HL-60 (cell line): ENCODE measurements at regions not wholly inside any gene's neighbourhood (a gene's known extent, or its start where the extent isn't known, plus 50 kb on each side); places are given as distances from the start of the nearest gene placed in this dataset.

Experiments used
- POLR2AphosphoS5 ChIP-seq: IDR thresholded peaks from 2 replicates; pipeline ENCODE4 v1.6.1; 2012; ENCODE audit warnings: low read depth
- TF ChIP-seq, protein P1 (sequence below): IDR thresholded peaks from one replicate; pipeline ENCODE4 v1.5.1; 2011; ENCODE audit warnings: low read length, control low read depth, inconsistent platforms; ENCODE audit not compliant: insufficient read depth

DNA sequence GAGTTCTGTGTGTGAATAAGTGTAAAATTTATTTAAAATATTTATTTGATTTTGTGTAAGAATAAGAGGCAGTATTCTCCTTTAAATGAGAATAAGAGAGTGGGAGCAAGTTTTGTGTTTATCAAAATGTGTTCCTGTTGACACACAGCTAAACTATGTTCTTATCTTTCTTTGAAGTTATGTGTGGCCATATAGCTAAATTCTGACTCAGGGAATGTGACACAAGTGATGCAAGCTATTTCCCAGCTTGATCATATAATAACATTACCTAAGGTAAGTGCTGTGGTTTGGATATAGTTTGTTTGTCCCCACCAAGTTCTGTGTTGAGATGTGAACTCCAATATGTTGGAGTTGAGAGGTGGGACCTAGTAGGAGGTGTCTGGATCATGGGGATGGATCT is 740.0 kb upstream of the IGFBP7 start:
- TF ChIP-seq, protein P1, sequence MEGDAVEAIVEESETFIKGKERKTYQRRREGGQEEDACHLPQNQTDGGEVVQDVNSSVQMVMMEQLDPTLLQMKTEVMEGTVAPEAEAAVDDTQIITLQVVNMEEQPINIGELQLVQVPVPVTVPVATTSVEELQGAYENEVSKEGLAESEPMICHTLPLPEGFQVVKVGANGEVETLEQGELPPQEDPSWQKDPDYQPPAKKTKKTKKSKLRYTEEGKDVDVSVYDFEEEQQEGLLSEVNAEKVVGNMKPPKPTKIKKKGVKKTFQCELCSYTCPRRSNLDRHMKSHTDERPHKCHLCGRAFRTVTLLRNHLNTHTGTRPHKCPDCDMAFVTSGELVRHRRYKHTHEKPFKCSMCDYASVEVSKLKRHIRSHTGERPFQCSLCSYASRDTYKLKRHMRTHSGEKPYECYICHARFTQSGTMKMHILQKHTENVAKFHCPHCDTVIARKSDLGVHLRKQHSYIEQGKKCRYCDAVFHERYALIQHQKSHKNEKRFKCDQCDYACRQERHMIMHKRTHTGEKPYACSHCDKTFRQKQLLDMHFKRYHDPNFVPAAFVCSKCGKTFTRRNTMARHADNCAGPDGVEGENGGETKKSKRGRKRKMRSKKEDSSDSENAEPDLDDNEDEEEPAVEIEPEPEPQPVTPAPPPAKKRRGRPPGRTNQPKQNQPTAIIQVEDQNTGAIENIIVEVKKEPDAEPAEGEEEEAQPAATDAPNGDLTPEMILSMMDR, result no peak
- no peak for TF ChIP-seq POLR2AphosphoS5
